ENCODE measurements at regions not wholly inside any gene's neighbourhood (a gene's known extent, or its start where the extent isn't known, plus 50 kb on each side); places are given as distances from the start of the nearest gene placed in this dataset.

DNA sequence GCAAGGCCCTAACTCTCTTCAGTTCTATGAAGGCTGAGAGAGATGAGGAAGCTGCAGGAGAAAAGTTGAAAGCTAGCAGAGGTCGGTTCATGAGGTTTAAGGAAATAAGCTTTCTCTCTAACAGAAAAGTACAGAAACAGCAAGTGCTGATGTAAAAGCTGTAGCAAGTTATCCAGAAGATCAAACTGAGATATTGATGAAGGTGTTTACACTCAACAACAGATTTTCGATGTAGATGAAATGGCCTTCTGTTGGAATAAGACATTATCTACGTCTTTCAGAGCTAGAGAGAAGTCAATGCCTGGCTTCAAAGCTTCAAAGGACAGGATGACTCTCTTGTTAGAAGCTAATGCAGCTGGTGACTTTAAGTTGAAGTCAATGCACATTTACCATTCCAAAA is 87.4 kb downstream of the PDCL3 start:
- TF ChIP-seq SP1 (IDR thresholded peaks at IDR 0.05) (no peak), FOXM1 (IDR thresholded peaks at IDR 0.05; ENCODE audit: borderline replicate concordance) (no peak), ZNF384 (IDR thresholded peaks at IDR 0.05) (no peak), ELF4 (IDR thresholded peaks at IDR 0.05) (no peak), SUZ12 (IDR thresholded peaks at IDR 0.05) (no peak), HDGF (IDR thresholded peaks at IDR 0.05; ENCODE audit: borderline replicate concordance) (no peak), NFRKB (IDR thresholded peaks at IDR 0.05) (no peak), ARNT (IDR thresholded peaks at IDR 0.05) (no peak), BHLHE40 (IDR thresholded peaks at IDR 0.05; ENCODE audit: borderline replicate concordance) (no peak), TARDBP (IDR thresholded peaks at IDR 0.05) (no peak), FOXK2 (IDR thresholded peaks at IDR 0.05) (no peak), L3MBTL2 (conservative IDR thresholded peaks at IDR 0.05) (no peak), FOXA1 (IDR thresholded peaks at IDR 0.05) (no peak)
- TF ChIP-seq, protein P1, sequence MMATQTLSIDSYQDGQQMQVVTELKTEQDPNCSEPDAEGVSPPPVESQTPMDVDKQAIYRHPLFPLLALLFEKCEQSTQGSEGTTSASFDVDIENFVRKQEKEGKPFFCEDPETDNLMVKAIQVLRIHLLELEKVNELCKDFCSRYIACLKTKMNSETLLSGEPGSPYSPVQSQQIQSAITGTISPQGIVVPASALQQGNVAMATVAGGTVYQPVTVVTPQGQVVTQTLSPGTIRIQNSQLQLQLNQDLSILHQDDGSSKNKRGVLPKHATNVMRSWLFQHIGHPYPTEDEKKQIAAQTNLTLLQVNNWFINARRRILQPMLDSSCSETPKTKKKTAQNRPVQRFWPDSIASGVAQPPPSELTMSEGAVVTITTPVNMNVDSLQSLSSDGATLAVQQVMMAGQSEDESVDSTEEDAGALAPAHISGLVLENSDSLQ (IDR thresholded peaks at IDR 0.05), result no peak
